GM18868 (cell line): ENCODE measurements at regions not wholly inside any gene's neighbourhood (a gene's known extent, or its start where the extent isn't known, plus 50 kb on each side); places are given as distances from the start of the nearest gene placed in this dataset.
"Not testable (repeated sequence)": the region's sequence is repeated elsewhere in the genome, so short reads cannot be mapped to it uniquely, and the experiment has no call there.

Source experiments
- ATAC-seq: cut with Tn5 transposase; IDR thresholded peaks from one replicate; pipeline ENCODE4 v1.9.1; 2021; ENCODE audit warnings: mild to moderate bottlenecking, moderate library complexity; ENCODE audit not compliant: unreplicated experiment

GRCh38 chr2:34174506-34174905, 575.4 kb upstream of the FAM98A start:
- ATAC-seq, result no peak

DNA sequence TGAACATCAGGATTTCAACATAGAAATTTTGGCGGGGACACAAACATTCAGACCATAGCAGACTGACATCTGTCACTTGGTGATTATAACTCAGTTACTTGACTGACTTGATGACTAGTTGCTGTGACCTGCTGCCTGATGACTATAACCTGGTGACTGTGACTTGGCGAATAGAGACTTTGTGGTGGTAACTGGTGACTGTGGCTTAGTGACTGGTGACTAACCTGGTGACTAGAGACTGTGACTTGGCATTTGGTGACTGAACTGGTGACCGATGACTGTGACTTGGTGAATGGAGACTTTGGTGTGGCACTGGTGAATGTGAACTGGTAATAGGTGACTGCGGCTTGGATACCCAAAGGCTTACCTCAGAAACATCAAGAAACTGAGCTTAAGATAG, 563.1 kb upstream of the FAM98A start:
- no peak for ATAC-seq

- no peak for ATAC-seq
Measured at GRCh38 chr2:34161549-34161948, 562.5 kb upstream of the FAM98A start.

GRCh38 chr2:34159901-34160300, 560.8 kb upstream of the FAM98A start:
- no peak for ATAC-seq

DNA sequence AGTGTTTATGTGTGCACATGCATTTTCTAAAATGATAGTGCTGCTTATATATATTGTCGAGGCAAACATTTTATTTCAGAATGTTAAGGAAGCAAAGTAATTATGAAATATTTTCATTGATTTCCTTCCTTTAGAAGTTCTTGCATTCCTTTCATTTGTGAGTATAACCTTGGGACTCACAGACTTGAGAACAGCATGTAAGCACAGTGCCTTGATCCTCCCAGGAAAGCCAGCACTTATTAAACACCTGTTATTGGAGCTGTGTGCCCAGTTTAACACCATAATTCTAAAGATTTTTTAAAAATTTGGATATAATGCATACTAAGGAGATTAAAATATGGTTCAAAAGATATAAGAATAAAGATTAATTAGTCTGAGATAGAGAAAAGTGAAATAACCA, 554.4 kb upstream of the FAM98A start:
- no peak for ATAC-seq

DNA sequence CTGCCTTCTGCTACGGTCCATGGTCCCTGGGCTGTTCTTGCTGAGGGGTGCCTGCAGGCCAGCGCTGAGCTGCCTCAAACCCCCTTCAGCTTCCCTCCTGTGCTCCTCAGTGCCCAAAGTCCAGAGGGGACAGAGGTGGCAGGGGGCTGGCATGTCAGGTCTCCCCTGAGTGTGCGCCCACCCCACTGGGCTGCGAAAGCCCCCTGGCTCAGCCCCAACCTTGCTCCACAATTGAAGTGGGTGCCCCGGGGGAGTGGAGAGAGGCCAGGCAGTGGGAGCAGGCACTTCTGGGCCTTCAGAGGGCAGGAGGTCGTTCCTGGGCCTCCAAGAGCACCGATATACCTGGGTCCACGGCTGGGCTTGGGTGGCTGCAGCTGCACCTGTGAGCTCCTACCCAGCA, 548.7 kb upstream of the FAM98A start:
- no peak for ATAC-seq

DNA sequence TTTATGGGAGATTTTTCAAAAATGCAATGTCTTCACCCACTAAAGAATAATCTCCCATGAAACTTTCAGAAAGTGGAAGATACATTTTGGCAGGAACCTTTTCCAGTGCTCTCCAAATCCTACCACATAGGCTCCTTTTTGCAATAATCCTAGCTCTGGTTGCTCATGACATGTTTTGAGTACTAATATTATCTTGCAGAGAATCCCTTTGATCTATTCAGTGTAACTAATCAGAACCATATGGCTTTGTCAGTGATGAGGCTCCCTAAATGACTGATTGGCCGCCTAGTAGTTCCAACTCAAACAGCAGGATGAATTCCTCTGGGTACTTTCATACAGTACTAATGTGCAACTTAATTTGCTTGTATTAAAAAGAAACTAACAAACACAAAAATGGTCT, 544.0 kb upstream of the FAM98A start:
- no peak for ATAC-seq

DNA sequence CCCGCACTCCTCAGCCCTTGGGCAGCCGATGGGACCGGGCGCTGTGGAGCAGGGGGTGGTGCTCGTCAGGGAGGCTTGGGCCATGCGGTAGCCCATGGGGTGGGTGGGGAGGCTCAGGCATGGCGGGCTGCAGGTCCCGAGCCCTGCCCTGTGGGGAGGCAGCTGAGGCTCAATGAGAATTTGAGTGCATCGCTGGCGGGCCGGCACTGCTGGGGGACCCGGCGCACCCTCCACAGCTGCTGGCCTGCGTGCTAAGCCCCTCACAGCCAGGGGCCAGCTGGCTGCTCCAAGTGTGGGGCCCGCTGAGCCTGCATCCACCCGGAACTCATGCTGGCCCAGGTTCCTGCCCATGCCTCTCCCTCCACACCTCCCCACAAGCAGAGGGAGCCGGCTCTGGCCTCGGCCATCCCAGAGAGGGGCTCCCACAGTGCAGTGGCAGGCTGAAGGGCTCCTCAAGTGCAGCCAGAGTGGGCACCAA, 543.5 kb upstream of the FAM98A start:
- not testable (repeated sequence) for ATAC-seq

DNA sequence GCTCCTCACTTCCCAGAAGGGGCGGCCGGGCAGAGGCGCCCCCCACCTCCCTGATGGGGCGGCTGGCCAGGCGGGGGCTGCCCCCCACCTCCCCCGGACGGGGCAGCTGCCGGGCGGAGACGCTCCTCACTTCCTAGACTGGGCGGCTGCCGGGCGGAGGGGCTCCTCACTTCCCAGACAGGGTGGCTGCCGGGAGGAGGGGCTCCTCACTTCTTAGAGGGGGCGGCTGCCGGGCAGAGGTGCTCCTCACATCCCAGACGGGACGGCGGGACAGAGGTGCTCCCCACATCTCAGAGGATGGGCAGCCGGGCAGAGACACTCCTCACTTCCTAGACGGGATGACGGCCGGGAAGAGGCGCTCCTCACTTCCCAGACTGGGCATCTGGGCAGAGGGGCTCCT, 534.0 kb upstream of the FAM98A start:
- not testable (repeated sequence) for ATAC-seq

DNA sequence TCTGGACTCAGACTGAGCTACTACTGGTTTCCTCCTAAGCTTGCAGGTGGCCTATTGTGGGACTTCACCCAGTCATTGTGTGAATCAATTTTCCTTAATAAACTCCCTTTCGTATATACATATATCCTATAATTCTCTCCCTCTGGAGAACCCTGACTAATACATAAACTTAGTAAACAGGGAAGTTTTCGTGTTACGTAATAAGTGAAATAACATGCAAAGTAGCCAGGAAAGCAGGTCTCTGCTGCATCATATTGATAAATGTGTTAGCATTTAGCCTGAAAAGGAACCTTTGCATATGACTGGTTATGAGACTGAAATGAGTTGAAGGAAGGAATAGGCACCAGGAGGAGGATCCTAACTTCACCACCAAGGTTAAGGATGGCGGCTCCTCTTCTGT, 527.2 kb upstream of the FAM98A start:
- ATAC-seq, result no peak

GRCh38 chr2:34123996-34124785, 525.1 kb upstream of the FAM98A start:
- ATAC-seq, result no peak

DNA sequence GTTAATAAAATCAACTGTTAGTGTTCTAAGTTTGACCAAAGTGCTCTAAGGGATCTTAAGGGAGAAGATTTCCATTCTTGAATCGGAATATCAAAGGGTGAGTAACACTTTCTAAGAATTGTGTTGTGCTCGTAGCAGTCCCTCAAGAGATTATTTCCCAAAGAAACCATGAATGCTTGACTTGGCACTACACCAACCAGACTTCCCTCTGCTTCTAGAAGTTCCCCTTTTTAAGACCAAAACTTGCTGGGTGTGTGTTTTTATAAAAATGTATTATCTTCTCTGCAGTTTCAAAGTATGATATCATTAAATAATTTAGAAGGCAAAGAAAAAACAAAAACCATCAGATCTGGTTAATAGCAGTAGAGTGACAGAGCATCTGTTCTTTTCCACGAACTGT, 522.0 kb upstream of the FAM98A start:
- ATAC-seq, result no peak

DNA sequence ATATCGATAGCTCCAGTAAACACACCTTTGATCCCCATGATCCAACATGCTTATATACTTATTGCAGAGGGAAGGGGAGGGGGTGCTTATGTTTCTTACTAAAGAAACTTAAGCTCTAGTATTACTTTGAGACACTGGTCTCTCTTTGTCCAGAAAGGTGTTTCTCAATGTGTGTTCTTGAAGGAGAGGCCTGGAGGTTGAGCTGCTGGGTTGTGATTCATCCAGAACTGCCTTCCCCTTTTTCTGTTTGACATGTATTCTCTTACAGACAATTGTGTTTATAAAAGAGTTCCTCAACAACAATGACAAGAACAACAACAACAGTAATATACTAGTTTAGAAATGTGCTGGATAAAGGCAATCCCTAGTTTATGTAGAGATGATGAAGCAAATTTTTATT, 516.0 kb upstream of the FAM98A start:
- ATAC-seq, result no peak

- no peak for ATAC-seq
Measured at GRCh38 chr2:34112161-34112560, 513.1 kb upstream of the FAM98A start.

- no peak for ATAC-seq
Measured at GRCh38 chr2:34110392-34110791, 511.3 kb upstream of the FAM98A start.

DNA sequence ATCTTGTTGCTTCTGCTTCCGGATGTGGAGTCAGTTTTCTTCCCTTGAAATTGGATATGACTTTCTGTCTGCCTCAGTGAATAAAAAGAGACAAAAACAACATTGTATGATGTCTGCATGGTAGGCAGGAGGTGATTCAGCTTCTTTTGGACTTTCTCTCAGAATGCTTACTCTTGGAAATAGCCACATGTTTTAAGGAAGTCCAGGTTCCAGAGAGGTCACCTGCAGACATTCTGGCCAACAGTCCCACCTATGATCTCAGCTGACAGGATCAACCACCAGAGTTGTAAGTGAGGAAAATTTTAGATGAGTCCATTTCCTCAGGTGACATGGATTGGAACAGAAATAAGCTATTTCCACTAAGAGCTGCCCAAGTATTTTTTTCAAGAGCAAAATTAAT, 508.7 kb upstream of the FAM98A start:
- ATAC-seq, result no peak

- ATAC-seq, result no peak
Measured at GRCh38 chr2:34105006-34105767, 506.1 kb upstream of the FAM98A start.

DNA sequence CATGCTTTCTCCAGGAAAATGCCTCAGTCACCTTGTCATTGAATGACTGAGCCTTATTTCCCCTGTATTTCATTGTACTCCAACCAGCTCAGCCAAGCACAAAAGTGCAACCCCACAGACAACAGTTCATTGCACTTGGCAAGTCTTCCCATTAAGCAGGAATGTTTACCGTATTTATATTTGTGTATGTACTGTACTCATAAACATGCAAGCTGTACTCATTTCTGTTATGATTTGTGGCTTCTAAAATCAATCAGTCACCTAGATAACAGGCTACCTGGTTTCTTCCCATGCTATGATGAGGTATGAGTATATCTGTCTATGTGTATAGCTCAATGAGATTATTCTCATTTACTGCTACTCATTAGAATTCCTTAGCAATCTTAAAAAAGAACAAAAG, 505.5 kb upstream of the FAM98A start:
- ATAC-seq, result no peak

- no peak for ATAC-seq
Measured at GRCh38 chr2:34103437-34103836, 504.3 kb upstream of the FAM98A start.

DNA sequence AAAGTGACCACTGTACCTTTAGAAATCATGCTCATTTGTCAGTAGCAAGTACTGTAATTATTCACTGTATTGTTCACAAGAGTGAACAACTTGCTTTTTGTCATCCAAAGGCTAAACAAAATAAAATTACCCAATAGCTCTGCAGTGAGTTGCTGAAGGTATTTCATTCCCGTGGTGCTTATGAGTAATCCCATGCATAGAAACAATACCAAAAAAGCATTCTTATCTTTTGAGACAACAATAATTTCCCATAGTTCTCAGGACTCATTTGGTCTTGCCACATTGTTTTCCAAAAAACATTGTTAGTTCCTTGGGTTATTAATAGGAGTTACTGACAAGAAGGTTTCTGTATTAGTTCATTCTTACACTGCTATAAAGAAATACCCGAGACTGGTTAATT, 503.2 kb upstream of the FAM98A start:
- ATAC-seq, result no peak

GRCh38 chr2:34099377-34099776, 500.3 kb upstream of the FAM98A start:
- no peak for ATAC-seq

DNA sequence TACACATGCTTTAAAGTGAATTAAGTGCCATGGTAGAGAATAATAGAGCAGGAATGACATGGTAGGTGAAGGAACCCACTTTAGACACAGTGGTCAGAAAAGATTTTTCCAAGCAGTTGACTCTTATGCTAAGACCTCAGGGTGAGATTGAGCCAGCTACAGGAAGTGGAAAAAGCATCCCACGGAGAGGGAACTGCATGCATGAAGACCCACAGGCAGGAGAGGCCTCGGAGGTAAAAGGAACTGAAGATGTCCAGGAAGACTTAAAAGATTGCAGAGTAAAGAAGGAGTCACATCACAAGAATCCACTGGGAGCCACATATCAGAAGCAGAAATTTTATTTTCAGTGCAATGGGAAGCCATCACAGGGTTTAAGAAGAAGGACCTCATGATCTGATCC, 499.2 kb upstream of the FAM98A start:
- no peak for ATAC-seq
